Trophoblast cell (in vitro differentiated cells and primary cell): ENCODE measurements at regions not wholly inside any gene's neighbourhood (a gene's known extent, or its start where the extent isn't known, plus 50 kb on each side); places are given as distances from the start of the nearest gene placed in this dataset.

ENCODE experiments used
- DNase-seq, 2 donors: peaks; one replicate each; pipeline ENCODE4 v3.0.0-alpha.2; 2016
- H2AFZ ChIP-seq: 2 replicates; pipeline ENCODE4 v1.6.1; 2013; ENCODE audit warnings: low read length, moderate library complexity, mild to moderate bottlenecking; ENCODE audit not compliant: insufficient read depth, poor library complexity
- H2AK5ac ChIP-seq: 2 replicates; pipeline ENCODE4 v1.6.1; 2013; ENCODE audit warnings: mild to moderate bottlenecking, low read length
- H2BK120ac ChIP-seq: 2 replicates; pipeline ENCODE4 v1.6.1; 2013; ENCODE audit warnings: low read length, mild to moderate bottlenecking, moderate library complexity; ENCODE audit not compliant: insufficient read depth, poor library complexity
- H2BK12ac ChIP-seq: 2 replicates; pipeline ENCODE4 v1.6.1; 2013; ENCODE audit warnings: mild to moderate bottlenecking, low read length, moderate library complexity
- H2BK5ac ChIP-seq: 2 replicates; pipeline ENCODE4 v1.6.1; 2013; ENCODE audit warnings: low read length, low read depth, moderate library complexity, mild to moderate bottlenecking; ENCODE audit not compliant: poor library complexity
- H3K14ac ChIP-seq: 2 replicates; pipeline ENCODE4 v1.6.1; 2013; ENCODE audit warnings: mild to moderate bottlenecking, low read length
- H3K18ac ChIP-seq: 2 replicates; pipeline ENCODE4 v1.6.1; 2013; ENCODE audit warnings: mild to moderate bottlenecking, low read length
- H3K23ac ChIP-seq: 2 replicates; pipeline ENCODE4 v1.6.1; 2013; ENCODE audit warnings: low read length
- H3K27ac ChIP-seq: 2 replicates; pipeline ENCODE4 v1.5.1; 2013; ENCODE audit warnings: low read depth, mild to moderate bottlenecking, inconsistent platforms, low read length, moderate library complexity
- H3K27me3 ChIP-seq: 2 replicates; pipeline ENCODE4 v1.6.1; 2013; ENCODE audit warnings: inconsistent platforms, mild to moderate bottlenecking, low read length, moderate library complexity; ENCODE audit not compliant: insufficient read depth
- H3K36me3 ChIP-seq, 2 experiments: 1 replicate in 1 of 2; 2 replicates in 1 of 2; pipeline ENCODE4 v1.6.1; 2013; ENCODE audit warnings: low read length in 2 of 2, mild to moderate bottlenecking in 2 of 2, moderate library complexity in 1 of 2; ENCODE audit not compliant: insufficient read depth in 2 of 2, control insufficient read depth in 1 of 2
- H3K4ac ChIP-seq: 2 replicates; pipeline ENCODE4 v1.6.1; 2013; ENCODE audit warnings: low read depth, mild to moderate bottlenecking, low read length, moderate library complexity
- H3K4me1 ChIP-seq, 2 experiments: 1 replicate in 1 of 2; 2 replicates in 1 of 2; pipeline ENCODE4 v1.6.1; 2013; ENCODE audit warnings: low read length in 2 of 2, mild to moderate bottlenecking in 2 of 2, moderate library complexity in 1 of 2; ENCODE audit not compliant: insufficient read depth in 2 of 2, control insufficient read depth in 1 of 2
- H3K4me2 ChIP-seq: 2 replicates; pipeline ENCODE4 v1.6.1; 2013; ENCODE audit warnings: inconsistent platforms, mild to moderate bottlenecking, low read length, moderate library complexity
- H3K4me3 ChIP-seq: 2 replicates; pipeline ENCODE4 v1.5.1; 2013; ENCODE audit warnings: mild to moderate bottlenecking, low read depth, low read length, inconsistent platforms
- H3K79me1 ChIP-seq: one replicate; pipeline ENCODE4 v1.6.1; 2013; ENCODE audit warnings: low read length
- H3K79me2 ChIP-seq: 2 replicates; pipeline ENCODE4 v1.6.1; 2013; ENCODE audit warnings: low read length, mild to moderate bottlenecking; ENCODE audit not compliant: control insufficient read depth, insufficient read depth, poor library complexity
- H3K9ac ChIP-seq: 2 replicates; pipeline ENCODE4 v1.6.1; 2013; ENCODE audit warnings: mild to moderate bottlenecking, low read length
- H3K9me3 ChIP-seq: 2 replicates; pipeline ENCODE4 v1.6.1; 2013; ENCODE audit warnings: low read depth, mild to moderate bottlenecking, control low read depth, inconsistent platforms, low read length; ENCODE audit not compliant: insufficient read depth
- H4K12ac ChIP-seq: 2 replicates; pipeline ENCODE4 v1.6.1; 2013; ENCODE audit warnings: low read depth, mild to moderate bottlenecking, low read length, moderate library complexity
- H4K8ac ChIP-seq: 2 replicates; pipeline ENCODE4 v1.6.1; 2013; ENCODE audit warnings: low read depth, mild to moderate bottlenecking, low read length, moderate library complexity
- H4K91ac ChIP-seq: one replicate; pipeline ENCODE4 v1.6.1; 2013; ENCODE audit warnings: low read depth, mild to moderate bottlenecking, low read length, moderate library complexity
- WGBS: extraction: QIAGEN DNeasy Blood & Tissue Kit; methylation state at CpG from one replicate; pipeline ENCODE4 v1.1.7; 2013; ENCODE audit warnings: missing lambda C conversion rate; ENCODE audit not compliant: insufficient read length, insufficient coverage; ENCODE audit errors: extremely low coverage; 5-methylcytosine and 5-hydroxymethylcytosine counted together

DNA sequence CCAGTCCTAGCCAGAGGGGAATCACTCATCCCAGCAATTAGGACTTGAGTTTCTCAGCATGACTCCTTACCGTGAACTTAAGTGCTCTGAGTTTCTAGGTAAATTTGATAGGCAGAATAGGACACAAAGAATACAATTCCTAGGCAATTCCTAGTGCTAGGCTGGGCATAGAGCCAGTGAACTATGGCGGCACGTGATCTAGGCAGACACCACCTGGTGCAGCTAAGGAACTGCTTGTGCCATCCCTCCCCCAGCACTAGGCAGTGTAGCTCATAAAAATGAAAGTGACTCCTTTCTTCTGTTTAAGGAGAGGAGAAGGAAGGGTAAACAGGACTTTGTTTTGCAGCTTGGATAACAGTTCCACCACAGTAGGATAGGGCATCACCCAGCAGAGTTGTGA lies 736.3 kb upstream of the PCDH7 start:
- Histone ChIP-seq H2BK5ac (no peak overlapping the region), H3K4ac (no peak overlapping the region), H3K4me1 (no peaks in the 10 kb centered on the region), H3K27ac (no peak overlapping the region), H3K36me3 (no peaks in the 10 kb centered on the region), H3K18ac (no peak overlapping the region), H3K23ac (no peak overlapping the region), H2AFZ (no peak overlapping the region), H2AK5ac (no peak overlapping the region), H3K9ac (no peak overlapping the region), H3K4me3 (no peak overlapping the region), H4K91ac (no peak overlapping the region), H3K4me2 (no peak overlapping the region), H3K79me2 (no peaks in the 10 kb centered on the region), H2BK120ac (no peak overlapping the region), H4K8ac (no peak overlapping the region), H3K79me1 (no peaks in the 10 kb centered on the region), H2BK12ac (no peak overlapping the region), H4K12ac (no peak overlapping the region), H3K27me3 (no peaks in the 10 kb centered on the region), H3K14ac (no peak overlapping the region), H3K9me3 (no peaks in the 10 kb centered on the region)
- WGBS: no CpG with 5 or more reads among the region's 3 CpGs
- no peak for DNase-seq

DNA sequence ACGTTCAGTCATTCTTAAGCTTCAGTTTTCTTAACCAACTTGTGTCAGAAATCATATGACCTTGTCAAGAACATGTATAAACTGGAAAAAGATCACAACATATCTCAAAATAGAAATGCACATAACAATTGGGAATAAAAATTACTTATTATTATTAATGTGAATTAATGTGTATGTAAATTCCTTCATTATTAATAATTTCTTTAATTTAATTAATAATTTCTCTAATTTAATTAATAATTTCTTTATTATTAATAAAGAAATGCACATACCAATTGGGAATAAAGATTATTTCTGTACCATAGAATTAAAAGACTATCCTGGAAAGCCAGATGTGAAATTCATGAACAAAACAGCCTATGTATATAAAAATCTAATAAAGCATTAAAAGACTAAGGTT lies 718.5 kb upstream of the PCDH7 start:
- H4K8ac ChIP-seq: no peak overlapping the region
- no peaks in the 10 kb centered on the region for H3K9me3 ChIP-seq
- no peak overlapping the region for H2AFZ ChIP-seq
- no peak overlapping the region for H2BK120ac ChIP-seq
- DNase-seq: no peak
- no peak overlapping the region for H2AK5ac ChIP-seq
- no peak overlapping the region for H3K14ac ChIP-seq
- H3K9ac ChIP-seq: no peak overlapping the region
- H3K27me3 ChIP-seq: no peaks in the 10 kb centered on the region
- H3K79me1 ChIP-seq: no peaks in the 10 kb centered on the region
- H3K4ac ChIP-seq: no peak overlapping the region
- no peaks in the 10 kb centered on the region for H3K4me1 ChIP-seq
- no peak overlapping the region for H2BK12ac ChIP-seq
- H3K79me2 ChIP-seq: no peaks in the 10 kb centered on the region
- H3K23ac ChIP-seq: no peak overlapping the region
- no peak overlapping the region for H3K4me2 ChIP-seq
- H3K4me3 ChIP-seq: no peak overlapping the region
- no peak overlapping the region for H2BK5ac ChIP-seq
- no peak overlapping the region for H4K12ac ChIP-seq
- no peak overlapping the region for H3K27ac ChIP-seq
- no peak overlapping the region for H4K91ac ChIP-seq
- H3K36me3 ChIP-seq: no peaks in the 10 kb centered on the region
- no CpG with 5 or more reads among the region's 1 CpG for WGBS
- no peak overlapping the region for H3K18ac ChIP-seq

DNA sequence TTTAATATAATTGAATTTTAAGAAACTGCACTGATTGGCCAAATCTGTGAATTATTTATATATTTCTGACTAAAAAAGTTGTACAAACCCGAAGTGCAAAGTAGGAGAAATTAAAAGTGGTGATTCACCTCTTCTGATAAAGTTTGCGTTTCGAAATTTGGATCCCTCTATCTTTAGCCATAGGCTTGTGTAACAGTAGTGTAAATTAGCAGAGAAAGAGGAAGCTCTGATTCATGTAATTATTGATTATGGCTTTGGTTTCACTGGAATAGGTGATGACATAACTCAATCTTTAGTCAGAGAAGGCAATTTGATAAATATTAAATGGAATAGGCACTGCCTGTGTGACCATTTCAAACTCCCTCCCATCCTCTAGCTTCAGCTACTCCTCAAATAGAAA lies 717.8 kb upstream of the PCDH7 start:
- no peak overlapping the region for H4K12ac ChIP-seq
- no peaks in the 10 kb centered on the region for H3K36me3 ChIP-seq
- no peak overlapping the region for H3K4me3 ChIP-seq
- no peak overlapping the region for H3K14ac ChIP-seq
- no peaks in the 10 kb centered on the region for H3K79me2 ChIP-seq
- no peak overlapping the region for H2BK5ac ChIP-seq
- H3K4ac ChIP-seq: no peak overlapping the region
- no peak overlapping the region for H2AFZ ChIP-seq
- no peak overlapping the region for H2BK12ac ChIP-seq
- no peaks in the 10 kb centered on the region for H3K9me3 ChIP-seq
- DNase-seq: no peak
- no peak overlapping the region for H3K18ac ChIP-seq
- H3K4me2 ChIP-seq: no peak overlapping the region
- no peak overlapping the region for H3K23ac ChIP-seq
- H3K4me1 ChIP-seq: no peaks in the 10 kb centered on the region
- H3K79me1 ChIP-seq: no peaks in the 10 kb centered on the region
- no CpG with 5 or more reads among the region's 3 CpGs for WGBS
- H4K8ac ChIP-seq: no peak overlapping the region
- H4K91ac ChIP-seq: no peak overlapping the region
- H2AK5ac ChIP-seq: no peak overlapping the region
- H2BK120ac ChIP-seq: no peak overlapping the region
- H3K9ac ChIP-seq: no peak overlapping the region
- H3K27ac ChIP-seq: no peak overlapping the region
- no peaks in the 10 kb centered on the region for H3K27me3 ChIP-seq

DNA sequence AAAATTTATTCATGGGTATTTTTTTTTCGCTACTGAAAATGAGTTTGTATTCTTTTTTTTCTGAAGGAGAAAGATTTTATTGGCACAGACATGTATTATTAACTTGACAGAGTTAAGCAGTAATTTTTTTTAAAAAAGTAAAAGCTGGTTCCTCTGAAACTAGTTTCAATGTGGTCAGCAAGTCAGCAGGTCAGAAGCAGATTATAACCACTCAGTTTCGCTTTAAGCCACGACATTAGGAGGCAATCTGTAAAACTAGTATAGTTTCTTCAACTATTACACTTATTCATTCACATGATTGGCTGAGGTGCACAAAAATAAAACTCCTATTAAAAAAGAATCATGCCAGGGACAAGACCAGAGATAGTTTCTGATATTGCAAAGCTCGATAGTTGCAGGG lies 714.2 kb upstream of the PCDH7 start:
- no CpG with 5 or more reads among the region's 4 CpGs for WGBS
- Histone ChIP-seq H2BK120ac (no peak overlapping the region), H3K4me1 (no peaks in the 10 kb centered on the region), H3K79me2 (no peaks in the 10 kb centered on the region), H2BK5ac (no peak overlapping the region), H4K12ac (no peak overlapping the region), H3K9me3 (no peaks in the 10 kb centered on the region), H3K14ac (no peak overlapping the region), H4K91ac (no peak overlapping the region), H3K27me3 (no peaks in the 10 kb centered on the region), H3K4ac (no peak overlapping the region), H3K36me3 (no peaks in the 10 kb centered on the region), H3K79me1 (no peaks in the 10 kb centered on the region), H3K9ac (no peak overlapping the region), H3K18ac (no peak overlapping the region), H3K23ac (no peak overlapping the region), H3K4me2 (no peak overlapping the region), H3K4me3 (no peak overlapping the region), H2AFZ (no peak overlapping the region), H2BK12ac (no peak overlapping the region), H2AK5ac (no peak overlapping the region), H3K27ac (no peak overlapping the region), H4K8ac (no peak overlapping the region)
- DNase-seq: no peak
